HG03280 (cell line): ENCODE measurements at regions not wholly inside any gene's neighbourhood (a gene's known extent, or its start where the extent isn't known, plus 50 kb on each side); places are given as distances from the start of the nearest gene placed in this dataset.

Experiments used
- ATAC-seq: cut with Tn5 transposase; IDR thresholded peaks from one replicate; pipeline ENCODE4 v1.9.1; 2021; ENCODE audit warnings: mild to moderate bottlenecking, moderate library complexity; ENCODE audit not compliant: unreplicated experiment

DNA sequence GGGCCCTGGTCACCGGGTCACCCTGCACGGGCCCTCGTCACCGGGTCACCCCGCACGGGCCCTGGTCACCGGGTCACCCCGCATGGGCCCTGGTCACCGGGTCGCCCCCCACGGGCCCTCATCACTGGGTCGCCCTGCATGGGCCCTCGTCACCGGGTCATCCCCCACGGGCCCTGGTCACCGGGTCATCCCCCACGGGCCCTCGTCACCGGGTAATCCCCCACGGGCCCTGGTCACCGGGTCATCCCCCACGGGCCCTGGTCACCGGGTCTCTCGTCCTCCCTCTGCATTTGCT lies 77.6 kb downstream of the RIPK4 start:
- ATAC-seq, result no peak

DNA sequence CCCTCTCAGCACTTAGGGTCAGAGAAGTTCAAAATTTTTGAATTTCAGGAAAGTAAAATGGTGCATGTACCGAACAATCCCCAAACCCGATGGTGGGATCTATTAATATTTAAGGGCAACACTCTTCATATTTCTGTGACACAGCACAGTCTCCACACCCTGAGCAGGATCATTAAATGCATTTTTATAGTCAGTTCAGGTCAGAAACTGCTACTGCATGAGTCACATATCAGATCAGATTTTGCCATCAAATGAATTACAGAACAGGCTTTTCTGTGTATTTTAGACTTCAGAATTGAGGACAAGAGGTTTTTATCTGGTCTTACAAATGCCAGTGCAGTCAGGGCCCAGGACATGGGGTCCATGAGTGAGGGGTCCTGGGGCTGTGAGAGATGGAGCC lies 79.2 kb downstream of the RIPK4 start:
- no peak for ATAC-seq

DNA sequence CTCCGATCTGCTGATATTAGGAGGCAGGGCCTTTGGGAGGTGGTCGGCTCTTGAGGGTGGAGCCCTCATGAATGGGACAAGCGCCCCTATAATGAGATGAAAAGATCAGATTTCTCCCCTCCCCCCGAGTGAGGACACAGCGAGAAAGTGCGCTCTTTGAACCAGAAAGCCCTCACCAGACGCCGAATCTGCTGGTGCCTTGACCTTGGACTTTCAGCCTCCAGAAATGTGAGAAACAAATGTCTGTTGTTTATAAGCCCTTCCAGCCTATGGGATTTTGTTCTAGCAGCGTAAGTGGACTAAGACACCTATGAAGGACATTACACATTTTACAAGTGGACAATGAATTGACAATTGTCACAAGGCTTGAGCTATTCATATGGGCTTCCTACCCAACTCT lies 80.2 kb downstream of the RIPK4 start:
- ATAC-seq, result no peak

DNA sequence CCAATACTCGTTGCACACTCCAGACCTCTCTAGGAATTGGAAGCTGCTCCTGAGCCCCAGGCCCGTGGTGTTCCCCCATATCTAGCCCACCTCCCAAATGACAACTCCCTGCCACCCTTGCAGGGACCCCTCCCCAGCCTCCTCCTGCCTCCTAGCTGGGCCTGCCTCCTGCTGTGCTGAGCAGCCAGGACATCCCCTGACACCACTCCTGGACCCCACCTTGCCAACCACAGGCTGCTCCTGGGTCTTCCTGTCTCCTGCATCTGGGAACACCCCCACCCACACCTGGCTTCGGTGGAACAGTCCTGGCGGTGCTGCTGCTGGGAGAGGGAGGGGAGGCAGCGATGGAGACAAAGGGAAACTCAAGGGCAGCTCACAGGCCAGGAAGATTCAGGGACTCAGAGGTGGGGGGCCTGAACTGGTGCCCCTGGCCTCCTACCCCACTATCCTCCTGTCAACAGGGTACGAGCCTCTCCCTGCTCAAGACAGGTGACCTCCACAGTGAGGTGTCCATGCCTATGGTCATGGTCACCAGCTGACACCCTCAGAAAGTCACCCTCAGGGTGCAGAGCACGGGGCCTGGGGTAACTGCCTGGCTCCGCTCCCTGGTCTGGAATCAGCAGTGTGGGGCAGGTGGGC lies 81.2 kb downstream of the RIPK4 start:
- no peak for ATAC-seq

DNA sequence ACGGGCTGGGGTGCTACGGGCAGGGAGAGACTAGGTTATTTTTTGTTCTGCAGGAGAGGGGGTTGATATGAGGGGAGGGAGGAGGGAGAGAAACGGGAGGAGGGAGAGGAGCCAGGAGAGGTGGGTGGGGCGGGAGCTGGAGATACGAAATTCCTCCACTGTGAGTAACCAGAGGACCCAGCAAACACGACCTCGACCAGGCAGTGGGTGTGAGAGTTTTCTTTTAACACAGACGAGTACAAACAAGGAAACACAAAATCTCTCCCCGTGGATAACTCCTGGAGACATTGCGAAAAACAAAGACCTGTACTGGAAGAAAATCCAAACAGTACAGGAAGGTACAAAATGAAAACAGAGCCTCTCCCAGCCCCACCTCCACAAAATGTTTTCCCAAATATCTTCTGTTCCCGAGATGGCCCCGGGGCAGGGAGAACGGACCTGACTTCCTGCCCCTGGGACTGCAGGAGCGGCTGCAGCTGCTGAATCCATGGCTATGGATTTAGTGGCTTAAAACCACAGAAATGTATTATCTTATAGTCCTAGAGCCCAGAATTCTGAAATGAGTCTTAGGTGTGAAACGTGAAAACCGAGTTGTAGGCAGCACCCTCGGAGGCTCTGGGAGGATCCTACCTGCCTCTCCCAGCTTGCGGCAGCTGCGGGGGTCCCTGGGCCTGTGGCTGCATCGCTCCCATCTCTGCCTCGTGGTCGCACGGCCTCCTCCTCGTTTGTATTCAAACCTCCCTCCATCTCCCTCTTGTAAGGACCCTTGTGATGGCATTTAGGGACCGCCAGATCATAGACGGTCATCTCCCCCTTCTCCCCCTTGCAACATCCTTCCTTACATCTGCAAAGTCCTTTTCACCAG lies 82.2 kb downstream of the RIPK4 start:
- ATAC-seq, result no peak

DNA sequence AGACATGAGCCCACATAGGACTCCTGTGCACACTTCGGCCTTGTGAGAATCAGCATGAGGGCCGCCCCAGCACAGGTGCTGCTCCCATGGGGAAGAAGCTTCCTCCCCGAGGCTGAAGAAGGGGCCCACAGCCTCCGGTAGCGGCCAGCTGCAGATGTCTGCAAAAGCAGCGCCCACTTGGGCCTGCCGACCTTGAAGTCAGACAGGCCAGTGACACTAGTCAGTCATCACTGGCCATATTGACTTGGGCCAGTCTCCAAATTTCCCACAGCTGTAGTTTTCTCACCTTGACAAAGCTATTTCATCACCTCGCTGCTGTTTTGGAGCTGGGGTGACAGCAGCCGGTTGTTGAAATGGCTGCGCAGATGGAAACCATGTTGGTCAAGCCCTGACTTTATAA lies 83.0 kb downstream of the RIPK4 start:
- ATAC-seq, result no peak

DNA sequence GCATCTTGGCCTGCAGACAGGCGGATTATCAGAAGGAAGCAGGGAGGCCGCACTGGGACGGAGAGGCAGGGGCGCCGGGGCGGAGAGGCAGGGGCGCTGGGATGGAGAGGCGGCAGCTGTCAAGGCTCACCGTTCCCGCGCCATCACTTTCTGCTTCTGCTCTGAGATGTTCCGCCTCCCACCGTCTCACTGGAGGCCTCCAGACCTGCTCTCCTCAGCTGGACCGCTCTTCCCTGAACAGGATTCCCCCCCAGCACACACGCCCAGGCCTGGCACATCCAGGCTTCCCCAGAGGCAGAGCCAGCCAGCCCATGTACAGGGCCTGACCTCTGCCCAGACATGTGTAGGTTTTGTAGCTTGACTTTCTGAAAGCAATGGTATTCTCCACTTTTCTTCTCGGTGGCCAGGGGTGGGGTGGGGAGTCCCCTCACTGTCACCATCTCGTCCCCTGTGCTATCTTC lies 84.1 kb downstream of the RIPK4 start:
- no peak for ATAC-seq

DNA sequence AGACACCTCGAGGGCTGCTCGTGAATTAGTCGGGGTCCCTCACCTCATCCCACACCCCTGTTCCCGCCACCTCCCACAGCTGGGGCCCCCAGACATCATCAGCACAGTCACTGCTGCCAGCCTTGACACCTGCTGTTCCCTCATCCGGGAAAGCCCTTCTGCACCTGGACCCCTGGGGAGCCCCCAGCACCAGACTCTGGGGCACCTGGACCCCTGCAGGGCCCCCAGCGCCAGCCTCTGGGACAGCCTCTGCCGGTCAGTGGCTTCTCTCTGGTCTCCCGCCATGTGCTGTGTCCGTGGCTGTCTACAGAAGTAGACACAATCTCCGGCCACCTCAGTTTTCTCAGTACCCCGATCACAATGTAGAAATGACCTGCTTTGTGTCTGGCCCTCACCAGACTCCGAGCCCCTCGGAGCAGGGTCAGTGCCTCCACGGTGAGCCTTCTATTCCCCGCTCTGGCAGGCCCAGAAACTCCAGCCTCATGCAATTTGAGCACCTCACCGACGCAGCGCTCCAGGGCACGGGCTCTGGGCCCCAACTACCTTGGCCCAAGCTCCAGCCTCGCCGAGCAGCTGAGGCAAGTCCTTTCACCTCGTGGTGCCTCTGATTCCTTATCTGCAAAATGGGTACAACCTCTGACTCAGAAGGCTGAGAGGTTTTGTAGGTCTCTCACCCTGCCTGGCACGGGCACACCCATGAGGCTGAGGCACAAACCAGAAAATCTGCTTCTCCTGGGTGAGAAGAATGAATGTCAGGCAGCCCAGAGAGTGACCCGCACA lies 84.7 kb downstream of the RIPK4 start:
- no peak for ATAC-seq

DNA sequence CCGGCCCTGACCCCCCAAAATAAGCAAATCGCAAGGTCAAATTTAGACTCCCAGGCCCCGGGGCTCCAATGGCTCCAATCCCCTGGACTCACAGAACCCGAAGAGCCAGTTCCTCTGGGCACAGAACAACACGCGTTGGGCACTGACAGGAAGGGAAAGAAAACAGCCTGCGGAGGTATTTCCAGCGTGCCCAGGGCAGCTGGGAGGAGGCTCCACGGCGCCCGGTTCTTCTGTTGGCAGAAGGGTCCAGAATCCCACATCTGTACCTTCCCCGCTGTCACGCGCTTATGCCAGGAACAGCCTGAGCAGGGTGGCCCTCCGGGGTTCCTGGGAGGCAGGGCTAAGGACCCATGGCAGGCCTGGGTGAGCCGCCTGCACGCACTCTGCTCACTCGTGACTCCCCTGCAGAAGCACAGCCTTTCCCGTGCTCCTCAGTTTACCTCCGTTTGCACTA lies 85.5 kb downstream of the RIPK4 start:
- no peak for ATAC-seq

DNA sequence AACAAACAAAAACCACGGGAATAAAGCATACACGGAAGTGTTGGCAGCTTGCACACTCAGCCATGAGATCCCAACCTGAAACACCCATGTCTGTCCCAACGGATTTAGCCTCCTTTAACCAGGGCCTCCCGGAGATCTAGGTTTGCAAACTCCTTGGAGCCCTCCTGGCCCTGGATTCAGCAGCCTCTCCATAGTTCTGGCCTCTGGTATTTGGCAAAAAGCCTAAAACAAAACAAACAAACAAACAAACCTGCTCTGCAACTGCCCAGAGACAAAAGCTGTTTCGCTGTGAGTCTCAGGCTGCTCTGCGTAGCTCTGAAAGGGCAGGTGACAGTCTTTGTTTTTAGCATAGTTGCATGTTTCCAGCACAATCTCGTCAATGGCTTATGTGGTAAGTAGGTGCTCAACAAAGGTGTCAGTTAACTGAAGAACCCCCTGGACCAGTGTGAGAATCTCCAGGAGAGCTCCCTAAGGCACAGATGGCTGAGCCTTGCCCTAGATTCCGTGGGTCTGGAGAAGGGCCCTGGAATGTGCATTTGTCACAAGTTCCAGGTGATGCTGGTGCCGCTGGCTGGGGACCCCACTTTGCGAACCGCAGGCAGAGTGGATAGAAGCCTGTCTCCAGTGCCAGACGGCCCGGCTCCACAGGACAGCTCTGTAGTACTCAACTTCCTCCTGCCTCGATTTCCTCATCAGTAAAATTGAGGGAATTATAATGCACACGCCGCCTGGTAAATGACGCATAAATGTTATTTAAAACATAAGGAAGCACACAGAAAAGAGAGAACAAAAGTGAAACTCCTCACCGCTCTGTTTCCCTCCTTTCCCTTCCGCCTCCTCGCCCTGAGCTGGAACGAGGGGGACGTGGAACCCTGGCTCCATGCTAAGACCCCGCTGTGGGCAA lies 86.2 kb downstream of the RIPK4 start:
- ATAC-seq, result no peak

DNA sequence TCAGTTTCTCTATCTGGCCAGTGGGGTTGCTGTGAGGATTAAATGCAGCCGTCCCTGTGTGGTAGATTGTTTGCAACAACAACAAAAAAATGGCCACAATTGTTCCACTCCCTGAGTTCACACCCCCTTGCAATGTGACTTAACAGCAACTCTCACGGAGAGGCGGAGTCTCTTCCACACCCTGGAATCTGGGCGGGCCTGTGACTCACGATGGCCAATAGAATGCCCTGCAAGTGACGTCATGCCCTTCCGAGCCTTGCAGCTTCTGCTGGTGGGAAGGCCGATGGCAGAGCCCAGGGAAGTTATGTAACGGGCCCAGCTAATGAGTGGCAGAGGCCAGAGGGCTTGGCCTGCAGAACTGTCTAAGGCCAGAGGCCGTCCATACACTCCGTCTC lies 87.9 kb downstream of the RIPK4 start:
- no peak for ATAC-seq

DNA sequence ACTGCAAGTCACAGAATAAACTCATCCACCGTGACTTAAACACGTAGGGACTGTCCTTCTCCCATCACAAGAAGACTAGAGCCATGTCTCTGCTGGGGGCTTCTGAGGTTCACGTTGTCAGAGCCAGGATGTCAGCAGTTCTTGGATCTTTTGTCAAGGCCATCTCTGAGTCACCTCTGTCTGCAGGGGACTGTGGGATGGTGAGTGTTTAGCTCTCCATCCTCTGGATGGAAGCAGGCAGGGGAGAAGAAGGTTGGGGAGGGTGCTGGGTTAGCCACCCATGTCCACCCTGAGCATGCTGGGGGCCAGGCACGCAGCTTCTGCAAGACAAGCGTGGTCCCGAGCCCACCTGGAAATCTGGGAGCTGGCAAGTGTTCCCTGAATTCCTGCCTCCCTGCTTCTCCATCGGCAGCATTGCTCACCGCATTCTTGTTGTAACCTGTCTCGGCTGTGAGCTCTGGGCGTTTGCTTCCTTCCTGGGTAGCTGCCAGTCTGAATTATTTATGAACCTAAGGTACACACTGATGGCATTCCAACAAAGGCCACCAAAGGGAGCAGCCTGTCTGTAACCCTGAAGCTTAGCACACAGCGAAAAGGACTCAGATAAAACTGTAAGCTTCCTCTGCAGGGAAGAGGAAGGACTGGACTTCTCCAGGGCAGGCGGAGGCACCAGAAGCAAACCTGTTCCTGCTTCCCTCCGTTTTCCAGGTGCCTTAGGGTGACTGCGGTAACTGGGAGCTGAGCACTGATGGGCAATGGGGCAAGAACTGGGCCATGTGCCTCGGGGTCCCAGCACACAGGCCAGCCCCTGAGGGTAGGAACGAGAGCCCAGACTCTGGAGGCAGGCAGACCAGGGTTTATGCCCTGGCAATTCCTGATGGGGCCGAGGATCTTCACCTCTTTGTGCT lies 88.6 kb downstream of the RIPK4 start:
- no peak for ATAC-seq

DNA sequence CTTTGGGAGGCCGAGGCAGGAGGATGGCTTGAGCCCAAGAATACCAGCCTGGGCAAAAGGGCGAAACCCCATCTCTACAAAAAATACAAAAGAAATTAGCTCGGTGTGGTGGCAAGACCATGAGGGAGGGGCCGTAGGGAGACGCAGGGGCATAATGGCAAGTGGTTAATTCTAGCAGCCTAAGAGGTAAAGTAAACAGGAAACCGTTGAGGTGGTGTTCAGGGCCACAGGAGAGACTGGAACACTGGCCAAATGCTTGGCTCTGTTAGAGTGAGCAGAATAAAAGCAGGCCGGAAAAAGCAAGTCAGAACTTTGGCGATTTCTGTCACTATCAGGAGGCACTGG lies 89.2 kb downstream of the RIPK4 start:
- no peak for ATAC-seq

DNA sequence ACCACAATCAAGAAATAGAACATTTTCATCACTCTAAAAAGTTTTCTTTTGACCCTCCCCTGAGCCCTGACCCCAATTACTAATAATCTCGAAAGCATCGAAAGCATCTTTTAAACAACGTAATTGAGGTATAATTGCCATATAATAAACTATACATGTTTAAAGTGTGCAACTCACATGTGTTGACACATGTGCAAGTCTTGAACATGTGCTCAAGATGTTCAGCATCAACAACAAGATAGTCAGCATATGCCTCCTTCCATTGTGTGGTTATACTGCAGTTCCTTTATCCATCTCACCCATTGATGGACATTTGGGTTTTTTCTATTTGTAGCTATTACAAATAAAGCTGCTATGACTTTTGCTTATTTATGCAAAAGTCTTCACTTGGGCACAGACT lies 90.7 kb downstream of the RIPK4 start:
- ATAC-seq, result no peak

DNA sequence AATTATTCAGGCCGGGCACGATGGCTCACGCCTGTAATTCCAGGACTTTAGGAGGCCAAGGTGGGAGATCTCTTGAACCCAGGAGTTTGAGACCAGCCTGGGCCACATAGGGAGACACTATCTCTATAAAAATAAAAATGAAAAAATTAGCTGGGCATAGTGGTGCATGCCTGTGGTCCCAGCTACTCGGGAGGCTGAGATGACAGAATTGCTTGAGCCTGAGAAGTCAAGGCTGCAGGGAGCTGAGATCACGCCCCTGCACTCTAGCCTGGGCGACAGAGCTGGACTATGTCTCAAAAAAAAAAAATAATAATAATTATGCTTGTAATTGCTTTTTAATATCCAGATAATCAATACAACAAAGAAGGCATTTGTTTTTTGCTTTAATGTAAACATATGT lies 91.3 kb downstream of the RIPK4 start:
- no peak for ATAC-seq

DNA sequence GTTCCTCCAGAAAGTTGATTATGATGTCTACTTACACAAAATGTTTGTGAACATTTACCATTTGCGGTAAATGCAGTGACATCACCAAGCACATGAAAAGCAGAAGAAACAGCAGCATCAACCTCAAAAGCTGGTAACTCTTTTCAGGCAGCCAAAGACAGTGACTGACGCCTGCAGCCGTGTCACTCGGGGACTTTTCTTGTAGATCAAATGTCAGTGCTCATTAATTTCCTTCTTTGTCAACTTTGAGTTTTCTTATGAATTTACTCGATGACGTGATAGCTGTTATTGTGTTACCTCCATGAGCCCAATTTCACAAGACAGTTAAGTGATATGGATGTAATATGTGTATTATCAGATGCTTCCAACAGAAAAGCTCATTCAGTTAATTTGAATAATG lies 92.5 kb downstream of the RIPK4 start:
- ATAC-seq, result no peak

DNA sequence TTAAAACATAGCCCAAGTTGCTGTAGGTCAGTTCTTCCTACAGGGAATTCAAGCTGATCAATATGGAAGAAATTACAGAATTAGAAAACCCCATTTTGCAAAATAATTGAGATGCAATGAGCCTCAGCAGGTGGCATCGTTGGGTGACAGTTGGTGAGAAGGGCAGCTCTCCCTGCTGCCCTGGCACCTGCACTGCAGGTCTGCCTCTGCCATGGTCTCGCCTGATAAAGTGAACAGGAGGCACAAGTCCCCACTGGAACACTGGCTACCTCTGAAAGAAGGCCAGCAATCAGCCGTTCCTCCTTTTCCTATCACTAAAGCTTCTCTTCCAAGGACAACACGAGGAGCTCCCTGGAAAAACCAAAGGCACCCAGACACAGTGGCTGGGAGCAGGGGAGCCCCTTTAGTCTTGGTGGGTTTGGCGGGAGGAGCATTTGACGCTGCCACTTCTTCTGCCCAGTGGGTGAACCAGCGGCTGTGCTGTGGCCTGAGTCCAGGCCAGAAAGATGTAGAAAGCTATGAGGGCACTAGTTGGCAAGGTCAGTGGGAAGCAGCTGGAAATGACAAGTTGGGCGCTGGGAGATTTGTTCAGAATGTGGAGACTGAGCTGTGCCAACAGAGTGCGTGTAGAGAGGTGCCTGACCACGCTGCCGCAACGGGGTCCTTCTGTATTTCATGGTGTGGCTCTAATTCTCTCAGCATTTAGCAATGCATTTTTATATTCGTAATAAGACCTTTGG lies 93.1 kb downstream of the RIPK4 start:
- no peak for ATAC-seq

DNA sequence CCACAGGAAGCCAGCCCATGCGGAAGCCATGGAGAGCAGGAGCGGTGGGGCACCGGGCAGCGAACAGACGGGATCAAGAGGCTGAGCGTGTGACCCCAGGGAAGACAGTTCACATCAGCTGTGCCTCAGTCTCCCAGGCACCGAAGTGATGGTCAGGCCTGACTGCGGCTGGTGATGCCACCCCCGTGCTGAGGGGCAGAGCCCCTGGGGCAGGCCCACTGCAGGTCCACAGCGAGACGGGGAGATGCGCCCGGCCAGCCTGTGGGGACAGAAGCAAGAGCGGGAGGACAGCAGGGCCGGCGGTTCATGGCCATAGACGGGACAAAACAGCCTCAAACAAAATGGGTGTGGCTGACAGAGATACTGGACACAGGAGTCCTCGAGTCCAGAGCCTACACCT lies 93.8 kb downstream of the RIPK4 start:
- no peak for ATAC-seq

DNA sequence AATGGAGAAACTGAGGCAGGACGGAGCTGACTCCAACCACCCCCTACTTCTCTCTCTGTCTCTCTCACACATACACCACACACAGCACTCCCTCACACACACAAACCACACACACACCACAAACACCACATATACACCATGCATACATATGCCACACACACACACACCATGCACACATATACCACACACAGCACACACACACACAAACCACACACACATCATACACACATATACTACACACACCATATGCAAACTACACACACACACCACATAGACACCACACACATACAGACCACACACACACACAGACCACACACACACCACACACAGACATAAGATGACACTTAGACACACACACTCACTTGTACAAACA lies 94.3 kb downstream of the RIPK4 start:
- no peak for ATAC-seq
